ENCODE measurements at regions not wholly inside any gene's neighbourhood (a gene's known extent, or its start where the extent isn't known, plus 50 kb on each side); places are given as distances from the start of the nearest gene placed in this dataset.

DNA sequence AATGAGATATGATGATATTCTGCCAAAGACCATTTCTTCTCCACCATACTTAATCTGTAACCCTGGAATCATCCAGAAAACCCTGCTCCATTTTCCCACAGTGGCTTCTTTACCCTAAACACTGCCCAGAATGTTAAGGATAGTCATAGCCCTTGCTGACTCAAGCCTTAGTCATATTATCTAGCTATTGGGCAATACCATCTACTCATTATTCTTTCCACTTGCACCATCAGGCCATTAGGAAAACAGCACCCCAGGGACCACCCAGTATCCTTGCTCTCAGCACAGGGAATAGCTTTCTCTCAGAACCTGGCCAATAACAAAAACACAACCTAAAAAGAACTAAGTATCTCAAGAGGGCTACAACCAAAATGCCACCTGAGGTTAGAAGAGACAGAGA, 445.7 kb upstream of the SLC14A2 start:
- TF ChIP-seq, protein P1, sequence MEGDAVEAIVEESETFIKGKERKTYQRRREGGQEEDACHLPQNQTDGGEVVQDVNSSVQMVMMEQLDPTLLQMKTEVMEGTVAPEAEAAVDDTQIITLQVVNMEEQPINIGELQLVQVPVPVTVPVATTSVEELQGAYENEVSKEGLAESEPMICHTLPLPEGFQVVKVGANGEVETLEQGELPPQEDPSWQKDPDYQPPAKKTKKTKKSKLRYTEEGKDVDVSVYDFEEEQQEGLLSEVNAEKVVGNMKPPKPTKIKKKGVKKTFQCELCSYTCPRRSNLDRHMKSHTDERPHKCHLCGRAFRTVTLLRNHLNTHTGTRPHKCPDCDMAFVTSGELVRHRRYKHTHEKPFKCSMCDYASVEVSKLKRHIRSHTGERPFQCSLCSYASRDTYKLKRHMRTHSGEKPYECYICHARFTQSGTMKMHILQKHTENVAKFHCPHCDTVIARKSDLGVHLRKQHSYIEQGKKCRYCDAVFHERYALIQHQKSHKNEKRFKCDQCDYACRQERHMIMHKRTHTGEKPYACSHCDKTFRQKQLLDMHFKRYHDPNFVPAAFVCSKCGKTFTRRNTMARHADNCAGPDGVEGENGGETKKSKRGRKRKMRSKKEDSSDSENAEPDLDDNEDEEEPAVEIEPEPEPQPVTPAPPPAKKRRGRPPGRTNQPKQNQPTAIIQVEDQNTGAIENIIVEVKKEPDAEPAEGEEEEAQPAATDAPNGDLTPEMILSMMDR (IDR thresholded peaks at IDR 0.05 in 8 of 11, conservative IDR thresholded peaks at IDR 0.05 in 3 of 11) = no peak
- no peak for TF ChIP-seq POLR2A (IDR thresholded peaks at IDR 0.05)
- no peak for TF ChIP-seq POLR2AphosphoS5 (IDR thresholded peaks at IDR 0.05)
